Subcutaneous abdominal adipose tissue (tissue), 5 donors: ENCODE measurements at regions not wholly inside any gene's neighbourhood (a gene's known extent, or its start where the extent isn't known, plus 50 kb on each side); places are given as distances from the start of the nearest gene placed in this dataset.

Experiments
- H3K27ac ChIP-seq: one replicate; pipeline ENCODE4 v1.7.0; 2013; ENCODE audit warnings: low read depth, mild to moderate bottlenecking, inconsistent platforms, low read length, moderate library complexity
- H3K27me3 ChIP-seq, 5 donors: one replicate each; pipeline ENCODE4 v1.7.0; 2013; ENCODE audit warnings: low read length in 5 of 5, inconsistent platforms in 1 of 5; ENCODE audit not compliant: control insufficient read depth in 5 of 5, insufficient read depth in 4 of 5
- H3K36me3 ChIP-seq, 5 donors: one replicate each; pipeline ENCODE4 v1.7.0; 2013; ENCODE audit warnings: low read length in 5 of 5; ENCODE audit not compliant: control insufficient read depth in 5 of 5, insufficient read depth in 5 of 5
- H3K4me1 ChIP-seq, 5 donors: one replicate each; pipeline ENCODE4 v1.7.0; 2013; ENCODE audit warnings: low read length in 5 of 5, mild to moderate bottlenecking in 3 of 5, moderate library complexity in 1 of 5; ENCODE audit not compliant: control insufficient read depth in 5 of 5, insufficient read depth in 5 of 5
- H3K4me3 ChIP-seq, 5 donors: one replicate each; pipeline ENCODE4 v1.7.0; 2013; ENCODE audit warnings: low read length in 5 of 5, low read depth in 1 of 5
- H3K9ac ChIP-seq, 5 donors: one replicate each; pipeline ENCODE4 v1.7.0; 2013; ENCODE audit warnings: low read length in 5 of 5, mild to moderate bottlenecking in 4 of 5, moderate library complexity in 3 of 5
- H3K9me3 ChIP-seq, 5 donors: one replicate each; pipeline ENCODE4 v1.7.0; 2013; ENCODE audit warnings: low read length in 5 of 5; ENCODE audit not compliant: control insufficient read depth in 5 of 5
- donor health status: healthy.
- donor health status: healthy.
- donor health status: healthy.
- donor health status: healthy.
- donor health status: healthy.

DNA sequence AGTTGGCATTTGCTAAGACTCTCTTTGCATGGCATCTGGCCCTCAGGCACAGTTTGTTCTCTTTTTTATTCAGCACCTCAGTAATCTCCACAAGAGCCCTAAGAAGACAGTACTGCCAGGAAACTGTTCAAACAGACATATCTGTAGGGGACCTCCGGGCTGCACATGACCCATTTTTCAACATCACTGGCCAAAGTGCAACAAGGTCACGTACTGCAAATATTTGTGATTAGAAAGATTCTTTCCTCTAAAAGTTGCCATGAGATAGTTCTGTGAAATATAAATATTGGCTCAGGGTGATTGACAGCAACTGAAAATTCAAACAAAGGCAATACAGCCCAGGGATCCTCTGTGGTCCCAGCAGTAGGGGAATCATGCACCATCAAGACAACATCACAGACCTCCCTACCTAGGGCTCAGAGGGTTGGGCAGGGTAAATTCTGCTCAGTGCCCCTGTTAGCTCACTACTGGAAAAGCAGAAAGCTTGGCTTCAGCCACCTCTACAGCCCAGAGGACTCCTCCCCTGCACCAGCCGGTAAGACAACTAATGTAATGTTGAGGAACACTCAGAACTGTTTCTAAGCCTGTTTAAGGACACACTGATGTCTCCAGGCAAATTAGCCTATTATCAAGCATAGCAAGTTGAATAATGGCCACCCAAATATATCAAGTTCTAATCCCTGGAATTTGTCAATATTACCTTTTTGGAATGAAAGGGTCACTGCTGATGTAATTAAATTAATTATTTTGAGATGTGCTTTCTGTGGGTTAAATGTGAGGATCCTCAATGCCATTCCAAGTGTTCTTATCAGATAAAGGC lies 117.4 kb upstream of the LPP start:
- Histone ChIP-seq H3K36me3 (no peaks in the 10 kb centered on the region), H3K27ac (no peak overlapping the region), H3K9ac (no peak overlapping the region), H3K4me1 (peaks cover 0 to 11% (median 5%) of the 10 kb centered on the region in 5 donors), H3K9me3 (no peaks in the 10 kb centered on the region), H3K4me3 (peak overlapping the region in 1 of 5 donors; percentile 31), H3K27me3 (no peaks in the 10 kb centered on the region)

DNA sequence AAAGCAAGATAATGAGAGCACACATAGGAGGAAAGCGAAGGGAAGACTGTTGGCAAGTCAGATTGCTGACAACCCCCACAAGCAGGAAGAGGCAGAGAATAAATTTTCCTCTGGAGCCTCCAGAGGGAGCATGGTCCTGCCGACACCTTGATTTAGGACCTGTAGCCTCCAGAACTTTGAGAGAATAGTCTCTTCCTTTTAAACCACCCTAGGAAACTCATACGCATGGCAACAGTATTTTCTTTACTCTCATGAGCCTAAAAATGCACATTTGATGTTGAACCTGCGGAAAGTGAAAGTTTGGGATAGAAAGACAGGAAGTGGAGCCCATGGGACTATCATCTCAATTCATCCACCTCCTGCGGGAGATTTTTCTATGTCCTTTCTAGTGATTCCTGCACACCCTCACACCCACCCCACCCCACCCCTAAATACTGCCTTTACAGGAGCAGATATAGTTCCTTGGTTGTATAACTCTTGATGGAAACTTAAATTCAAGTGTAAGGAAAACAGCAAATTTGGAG lies 116.7 kb upstream of the LPP start:
- Histone ChIP-seq H3K9me3 (no peaks in the 10 kb centered on the region), H3K9ac (no peak overlapping the region), H3K36me3 (no peaks in the 10 kb centered on the region), H3K4me3 (peak overlapping the region in 4 of 5 donors; percentile 8 to 38 (median 34)), H3K4me1 (peaks cover 0 to 16% (median 6%) of the 10 kb centered on the region in 5 donors), H3K27me3 (no peaks in the 10 kb centered on the region), H3K27ac (no peak overlapping the region)

DNA sequence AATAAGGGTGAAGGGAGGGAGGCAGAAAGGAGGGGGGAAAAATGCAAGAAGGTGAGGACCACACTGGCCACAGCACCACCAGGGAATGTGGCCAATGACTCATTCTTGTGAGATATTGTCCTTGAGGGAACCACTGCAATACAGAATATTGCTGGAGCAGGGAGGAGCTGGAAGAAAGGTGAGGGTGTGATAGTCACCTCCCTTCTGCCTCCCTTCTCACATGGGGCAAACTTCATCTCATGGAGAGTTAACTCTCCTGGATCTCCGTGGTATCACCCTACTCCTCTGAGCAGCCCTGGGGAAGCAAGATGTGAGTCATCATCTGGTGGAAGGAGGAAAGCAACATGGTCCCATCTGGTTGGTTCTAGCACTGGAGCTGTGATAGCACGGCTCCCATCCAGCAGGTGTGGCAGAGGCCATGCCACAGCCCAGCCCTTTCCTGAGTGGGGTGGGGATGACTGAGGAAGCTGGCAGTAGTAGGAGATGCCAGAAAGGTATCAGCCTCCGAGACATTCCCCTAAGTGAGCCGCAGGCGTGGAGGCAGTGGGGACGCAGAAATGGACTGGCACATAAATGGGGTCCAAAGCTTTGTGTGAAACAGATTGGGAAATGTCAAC lies 115.9 kb upstream of the LPP start:
- no peaks in the 10 kb centered on the region for H3K27me3 ChIP-seq
- peaks cover 0 to 19% (median 6%) of the 10 kb centered on the region in 5 donors for H3K4me1 ChIP-seq
- no peak overlapping the region for H3K9ac ChIP-seq
- H3K36me3 ChIP-seq: no peaks in the 10 kb centered on the region
- no peaks in the 10 kb centered on the region for H3K9me3 ChIP-seq
- no peak overlapping the region for H3K27ac ChIP-seq
- H3K4me3 ChIP-seq: no peak overlapping the region

DNA sequence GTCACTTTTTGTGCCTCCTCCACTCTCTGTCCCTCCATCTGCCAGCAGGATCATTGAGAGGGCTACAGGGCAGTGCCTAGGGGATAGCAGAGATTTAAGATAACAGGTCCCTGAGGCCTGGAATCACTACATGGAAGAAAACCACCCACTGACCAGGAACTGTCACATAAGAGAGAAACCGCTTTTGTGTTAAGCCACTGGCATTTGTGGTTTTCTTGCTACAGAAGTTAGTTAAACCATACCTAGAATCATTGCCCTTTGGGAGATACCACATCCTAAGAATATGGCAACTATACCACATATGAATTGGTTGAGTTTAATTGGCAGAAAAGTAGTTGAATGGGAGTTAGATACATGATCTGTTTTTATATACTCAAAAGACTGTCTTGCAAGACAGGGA lies 112.8 kb upstream of the LPP start:
- Histone ChIP-seq H3K4me1 (peaks cover 0 to 19% (median 6%) of the 10 kb centered on the region in 5 donors), H3K27me3 (no peaks in the 10 kb centered on the region), H3K4me3 (no peak overlapping the region), H3K36me3 (no peaks in the 10 kb centered on the region), H3K9me3 (no peaks in the 10 kb centered on the region), H3K9ac (no peak overlapping the region), H3K27ac (no peak overlapping the region)

DNA sequence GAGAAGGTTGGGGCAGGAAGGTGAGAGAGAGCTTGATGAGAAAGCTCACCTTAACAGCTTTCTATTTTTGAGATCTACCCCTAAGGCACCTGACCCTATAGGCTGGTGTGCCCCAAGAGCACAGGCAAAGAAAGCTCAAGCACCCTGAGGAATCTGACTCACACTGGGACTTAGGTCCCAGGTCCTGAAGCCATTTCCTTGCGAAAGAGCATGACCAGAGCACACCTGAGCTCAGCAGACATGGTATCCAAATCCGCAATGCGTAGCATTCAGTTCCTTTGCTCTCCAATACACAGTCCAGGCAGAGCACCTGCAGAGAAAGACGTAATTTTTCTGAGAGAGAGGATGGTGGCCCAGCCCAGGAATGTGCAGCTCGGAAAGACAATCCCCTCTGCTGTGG lies 112.1 kb upstream of the LPP start:
- Histone ChIP-seq H3K27me3 (no peaks in the 10 kb centered on the region), H3K4me1 (peaks cover 0 to 12% (median 0%) of the 10 kb centered on the region in 5 donors)

DNA sequence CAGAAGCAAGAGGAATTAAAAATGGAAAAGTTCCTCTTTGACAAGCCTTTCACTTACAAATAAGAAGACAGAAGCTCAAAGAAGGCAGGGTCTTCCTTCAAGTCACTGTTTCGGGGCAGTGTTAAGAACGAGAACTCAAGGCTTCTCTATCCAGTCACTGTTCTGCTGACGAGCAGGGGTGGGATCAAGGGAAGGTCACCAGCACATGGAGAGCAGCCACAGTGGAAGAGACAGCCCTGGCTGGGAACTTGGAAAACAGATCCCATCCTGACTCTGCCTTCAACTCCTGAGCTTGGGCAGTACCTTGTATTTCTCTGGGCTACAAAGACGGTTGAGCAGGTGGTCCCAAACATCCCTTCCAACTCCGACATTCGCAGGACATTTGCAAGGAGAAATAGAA lies 111.5 kb upstream of the LPP start:
- no peak overlapping the region for H3K4me3 ChIP-seq
- H3K4me1 ChIP-seq: peaks cover 0 to 8% (median 0%) of the 10 kb centered on the region in 5 donors
- H3K9me3 ChIP-seq: no peaks in the 10 kb centered on the region
- no peak overlapping the region for H3K9ac ChIP-seq
- H3K36me3 ChIP-seq: no peaks in the 10 kb centered on the region
- H3K27me3 ChIP-seq: no peaks in the 10 kb centered on the region
- H3K27ac ChIP-seq: no peak overlapping the region

More for the DNA sequence above, 112.1 kb upstream of the LPP start:
- H3K9me3 ChIP-seq: no peaks in the 10 kb centered on the region
- H3K9ac ChIP-seq: no peak overlapping the region
- H3K4me3 ChIP-seq: no peak overlapping the region
- H3K36me3 ChIP-seq: no peaks in the 10 kb centered on the region
- H3K27ac ChIP-seq: no peak overlapping the region

DNA sequence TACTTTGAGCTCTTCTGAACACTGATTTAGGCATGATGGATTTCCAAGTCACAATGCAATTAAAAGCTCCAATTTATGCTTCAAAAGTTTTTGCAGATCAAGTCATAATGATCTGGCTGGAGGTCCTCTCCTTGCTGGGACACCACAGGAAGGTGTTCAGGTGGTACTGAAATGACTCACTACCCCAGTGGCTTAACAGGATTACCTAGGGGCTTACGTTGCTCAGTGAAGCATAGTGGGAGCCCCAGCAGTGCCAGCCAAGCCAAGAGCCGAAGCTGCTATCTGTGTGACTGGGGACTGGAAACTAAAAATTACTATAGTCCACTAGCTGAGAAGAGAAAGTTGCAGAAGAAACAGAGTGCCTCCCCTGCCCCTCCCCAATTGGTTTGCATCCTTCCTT lies 110.1 kb upstream of the LPP start:
- H3K9ac ChIP-seq: no peak overlapping the region
- H3K27me3 ChIP-seq: no peaks in the 10 kb centered on the region
- H3K4me1 ChIP-seq: peaks cover 0 to 8% (median 0%) of the 10 kb centered on the region in 5 donors
- no peak overlapping the region for H3K4me3 ChIP-seq
- H3K27ac ChIP-seq: no peak overlapping the region
- H3K9me3 ChIP-seq: no peaks in the 10 kb centered on the region
- H3K36me3 ChIP-seq: no peaks in the 10 kb centered on the region

DNA sequence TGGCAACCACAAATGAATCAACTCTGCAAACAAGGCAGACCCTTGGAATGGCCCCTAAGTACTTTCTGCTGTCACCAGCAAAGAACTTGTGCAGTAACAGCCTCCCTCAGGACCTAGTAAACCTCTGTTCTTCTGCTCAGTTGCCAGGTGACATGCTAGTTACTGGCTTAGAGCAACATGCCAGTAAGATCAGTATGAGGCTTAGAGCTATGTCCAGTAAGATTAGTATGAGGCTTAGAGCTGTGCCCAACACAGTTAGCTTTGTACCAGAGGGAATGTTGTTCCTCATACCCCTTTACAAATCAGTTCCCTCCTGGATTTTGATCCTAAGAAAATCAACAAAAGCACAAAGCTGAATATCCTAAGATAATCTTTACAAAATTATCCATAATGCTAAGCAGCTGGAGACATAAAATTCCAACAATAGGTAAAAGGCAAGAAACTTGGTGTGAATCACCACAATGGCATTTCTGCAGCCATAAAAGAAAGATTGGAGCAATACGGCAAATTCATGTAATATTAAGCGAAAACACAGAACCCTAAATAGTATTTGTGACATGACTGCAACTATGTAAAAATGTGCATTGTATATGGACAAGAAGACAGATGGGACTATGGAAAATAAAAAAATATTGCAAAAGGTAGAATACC lies 107.3 kb upstream of the LPP start:
- no peaks in the 10 kb centered on the region for H3K27me3 ChIP-seq
- H3K27ac ChIP-seq: no peak overlapping the region
- no peak overlapping the region for H3K4me3 ChIP-seq
- no peaks in the 10 kb centered on the region for H3K9me3 ChIP-seq
- H3K4me1 ChIP-seq: peaks cover 0 to 15% (median 3%) of the 10 kb centered on the region in 5 donors
- no peaks in the 10 kb centered on the region for H3K36me3 ChIP-seq
- no peak overlapping the region for H3K9ac ChIP-seq

DNA sequence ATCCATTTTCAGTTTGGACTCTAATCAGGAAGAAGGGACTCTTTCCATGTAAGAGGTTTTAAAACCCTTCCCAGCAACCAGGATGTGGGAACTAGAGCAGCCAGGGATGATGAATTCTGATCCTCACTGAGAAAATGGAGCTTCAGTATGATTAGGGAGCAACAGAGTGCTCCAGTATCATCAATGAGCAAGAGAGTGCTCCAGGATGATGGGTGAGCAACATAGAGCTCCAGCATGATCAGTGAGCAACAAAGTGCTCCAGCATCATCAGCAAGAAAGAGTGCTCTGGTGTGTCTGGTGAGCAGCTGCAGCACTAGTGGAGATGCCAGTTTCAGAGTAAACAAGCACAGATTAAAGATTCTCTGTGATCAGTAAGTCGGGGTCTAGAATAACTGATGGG lies 106.4 kb upstream of the LPP start:
- no peak overlapping the region for H3K27ac ChIP-seq
- H3K4me1 ChIP-seq: peaks cover 5 to 13% (median 8%) of the 10 kb centered on the region in 5 donors

More for the DNA sequence above, 106.4 kb upstream of the LPP start:
- no peak overlapping the region for H3K4me3 ChIP-seq
- H3K9me3 ChIP-seq: no peaks in the 10 kb centered on the region
- no peak overlapping the region for H3K9ac ChIP-seq
- no peaks in the 10 kb centered on the region for H3K36me3 ChIP-seq
- H3K27me3 ChIP-seq: no peaks in the 10 kb centered on the region
